Sigmoid colon (tissue), 6 donors: ENCODE measurements at regions not wholly inside any gene's neighbourhood (a gene's known extent, or its start where the extent isn't known, plus 50 kb on each side); places are given as distances from the start of the nearest gene placed in this dataset.

Experiments
- DNase-seq: peaks from one replicate; pipeline ENCODE4 v3.0.0-alpha.2; 2019
- H3K27ac ChIP-seq, 4 donors: fragments of 200-600 bp; sonication (generic); one replicate each; pipeline ENCODE4 v1.5.1; 2016 to 2019; ENCODE audit warnings: mild to moderate bottlenecking in 1 of 4
- H3K27me3 ChIP-seq, 3 donors: fragments of 200-600 bp; sonication (generic); one replicate each; pipeline ENCODE4 v1.5.1; 2019; ENCODE audit warnings: mild to moderate bottlenecking in 1 of 3
- H3K36me3 ChIP-seq, 4 donors: fragments of 200-600 bp; sonication (generic); one replicate each; pipeline ENCODE4 v1.5.1; 2016 to 2019
- H3K4me1 ChIP-seq, 4 donors: fragments of 200-600 bp; sonication (generic); one replicate each; pipeline ENCODE4 v1.5.1; 2017 to 2019
- H3K4me3 ChIP-seq, 4 donors: fragments of 200-600 bp; sonication (generic); one replicate each; pipeline ENCODE4 v1.5.1; 2017 to 2019; ENCODE audit warnings: mild to moderate bottlenecking in 2 of 4, moderate library complexity in 1 of 4
- H3K9me3 ChIP-seq, 4 donors: fragments of 200-600 bp in 3 of 4; sonication (generic) in 3 of 4; one replicate each; pipeline versions ENCODE4 v1.5.1 to v1.6.1; 2013 to 2019
- CTCF ChIP-seq, 4 experiments: fragments of 450-650 bp in 3 of 4; fragments of 200-600 bp in 1 of 4; IDR thresholded peaks; one replicate each; pipeline ENCODE4 v1.5.1; 2016 to 2019; ENCODE audit warnings: antibody characterized with exemption in 4 of 4, mild to moderate bottlenecking in 3 of 4, moderate library complexity in 2 of 4
- EP300 ChIP-seq, 4 donors: sonication (generic); formaldehyde crosslinking; IDR thresholded peaks; one replicate each; pipeline ENCODE4 v1.6.1; 2017; ENCODE audit warnings: antibody characterized with exemption in 4 of 4
- POLR2A ChIP-seq, 2 donors: fragments of 450-650 bp; IDR thresholded peaks; one replicate each; pipeline ENCODE4 v1.6.1; 2016; ENCODE audit warnings: antibody characterized with exemption in 2 of 2, mild to moderate bottlenecking in 2 of 2, moderate library complexity in 2 of 2
- POLR2AphosphoS5 ChIP-seq, 4 donors: sonication (generic); formaldehyde crosslinking; IDR thresholded peaks; one replicate each; pipeline ENCODE4 v1.6.1; 2017; ENCODE audit warnings: antibody characterized with exemption in 4 of 4
- WGBS, 2 donors: extraction: QIAGEN DNeasy Blood & Tissue Kit; methylation state at CpG; one replicate each; pipeline ENCODE4 v1.1.7; 2013; 5-methylcytosine and 5-hydroxymethylcytosine counted together
- intact Hi-C: fragments of 100-400 bp; cut with DNase I; formaldehyde crosslinking; loops from one replicate; pipeline ENCODE4 v1.15.1; 2023
- donor health status: healthy with polysubstance abuse.
- donor health status: healthy.

GRCh38 chr14:26121181-26121580 is 476.7 kb downstream of the NOVA1 start:
- WGBS, 2 donors = 50 to 82% methylated on average over 3 of the region's 3 CpGs
- Histone ChIP-seq H3K4me1 (no peaks in the 10 kb centered on the region), H3K4me3 (no peak overlapping the region), H3K27me3 (no peaks in the 10 kb centered on the region), H3K36me3 (no peaks in the 10 kb centered on the region), H3K27ac (no peak overlapping the region), H3K9me3 (no peaks in the 10 kb centered on the region)
- no peak for TF ChIP-seq POLR2A (IDR thresholded peaks at IDR 0.05)
- TF ChIP-seq EP300 (IDR thresholded peaks at IDR 0.05) = no peak
- TF ChIP-seq POLR2AphosphoS5 (IDR thresholded peaks at IDR 0.05) = no peak
- TF ChIP-seq CTCF (IDR thresholded peaks at IDR 0.05) = no peak
- DNase-seq = no peak
- intact Hi-C loops = no loop called here

GRCh38 chr14:26113911-26114640 is 483.8 kb downstream of the NOVA1 start:
- Histone ChIP-seq H3K27me3 (no peaks in the 10 kb centered on the region), H3K4me1 (peaks cover 0 to 12% (median 0%) of the 10 kb centered on the region in 4 donors), H3K36me3 (no peaks in the 10 kb centered on the region), H3K27ac (no peak overlapping the region), H3K4me3 (no peak overlapping the region), H3K9me3 (no peaks in the 10 kb centered on the region)
- intact Hi-C loops = no loop called here
- TF ChIP-seq POLR2AphosphoS5 (IDR thresholded peaks at IDR 0.05) = no peak
- no peak for TF ChIP-seq POLR2A (IDR thresholded peaks at IDR 0.05)
- no peak for TF ChIP-seq EP300 (IDR thresholded peaks at IDR 0.05)
- no peak for TF ChIP-seq CTCF (IDR thresholded peaks at IDR 0.05)
- DNase-seq = no peak
- WGBS, 2 donors = 29 to 47% methylated on average over 3 of the region's 3 CpGs

DNA sequence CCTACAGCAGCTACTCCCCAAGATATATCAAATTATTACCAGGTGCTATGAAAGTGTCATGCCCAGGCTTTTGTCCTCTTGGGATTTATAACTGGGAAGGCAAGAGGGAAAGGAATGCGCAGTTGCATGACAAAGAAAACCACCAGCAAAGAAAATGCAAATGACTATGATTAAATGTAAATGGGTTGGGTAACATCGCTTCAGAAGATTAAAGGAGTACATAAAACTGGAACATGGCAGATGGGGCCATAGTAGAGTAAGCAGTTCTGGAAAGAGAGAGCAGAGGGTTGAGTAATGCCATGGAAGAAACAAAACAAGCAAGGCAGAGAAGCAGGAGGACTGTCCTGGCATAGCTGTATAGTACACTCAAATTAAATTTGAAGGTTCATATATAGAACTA is 493.1 kb downstream of the NOVA1 start:
- DNase-seq = no peak
- intact Hi-C loops = no loop called here
- no peaks in the 10 kb centered on the region for H3K9me3 ChIP-seq
- WGBS, 2 donors = 90% methylated on average over 2 of the region's 2 CpGs
- H3K36me3 ChIP-seq = no peaks in the 10 kb centered on the region
- H3K4me1 ChIP-seq = no peaks in the 10 kb centered on the region
- H3K4me3 ChIP-seq = no peak overlapping the region
- TF ChIP-seq POLR2A (IDR thresholded peaks at IDR 0.05) (no peak), POLR2AphosphoS5 (IDR thresholded peaks at IDR 0.05) (no peak), EP300 (IDR thresholded peaks at IDR 0.05) (no peak), CTCF (IDR thresholded peaks at IDR 0.05) (no peak)
- H3K27ac ChIP-seq = no peak overlapping the region
- H3K27me3 ChIP-seq = no peaks in the 10 kb centered on the region

DNA sequence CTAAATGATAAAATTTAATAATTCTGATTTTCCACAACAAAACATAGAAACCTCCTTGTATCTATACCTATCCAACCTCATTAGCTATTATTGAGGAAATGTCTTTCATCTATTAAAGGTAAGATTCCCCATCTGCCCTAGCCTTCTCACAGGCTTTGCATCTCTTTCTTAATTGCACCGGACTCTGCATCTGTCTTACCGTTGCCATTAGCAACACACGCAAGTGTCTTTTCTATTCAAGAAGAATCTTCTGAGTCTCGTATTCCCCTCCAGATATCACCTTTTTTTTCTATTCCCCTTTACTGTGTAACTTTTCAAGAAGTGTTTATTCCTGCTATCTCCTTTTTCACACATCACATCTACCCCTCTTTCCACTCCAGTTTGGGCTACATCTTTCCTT is 500.0 kb downstream of the NOVA1 start:
- WGBS, 2 donors = 60 to 78% methylated on average over 4 of the region's 4 CpGs
- Histone ChIP-seq H3K27me3 (no peaks in the 10 kb centered on the region), H3K27ac (no peak overlapping the region), H3K4me1 (no peaks in the 10 kb centered on the region), H3K4me3 (no peak overlapping the region), H3K9me3 (no peaks in the 10 kb centered on the region), H3K36me3 (no peaks in the 10 kb centered on the region)
- no peak for TF ChIP-seq EP300 (IDR thresholded peaks at IDR 0.05)
- no peak for TF ChIP-seq CTCF (IDR thresholded peaks at IDR 0.05)
- TF ChIP-seq POLR2A (IDR thresholded peaks at IDR 0.05) = no peak
- no peak for TF ChIP-seq POLR2AphosphoS5 (IDR thresholded peaks at IDR 0.05)
- intact Hi-C loops = no loop called here
- no peak for DNase-seq

GRCh38 chr14:26088275-26088674 is 509.6 kb downstream of the NOVA1 start:
- H3K27me3 ChIP-seq = no peaks in the 10 kb centered on the region
- H3K27ac ChIP-seq = no peak overlapping the region
- H3K9me3 ChIP-seq = no peaks in the 10 kb centered on the region
- WGBS, 2 donors = 10 to 42% methylated on average over 2 of the region's 2 CpGs
- intact Hi-C loops = no loop called here
- no peaks in the 10 kb centered on the region for H3K4me1 ChIP-seq
- DNase-seq = no peak
- H3K4me3 ChIP-seq = no peak overlapping the region
- H3K36me3 ChIP-seq = no peaks in the 10 kb centered on the region
- TF ChIP-seq CTCF (IDR thresholded peaks at IDR 0.05) = no peak
- no peak for TF ChIP-seq POLR2AphosphoS5 (IDR thresholded peaks at IDR 0.05)
- no peak for TF ChIP-seq POLR2A (IDR thresholded peaks at IDR 0.05)
